ENCODE measurements at regions not wholly inside any gene's neighbourhood (a gene's known extent, or its start where the extent isn't known, plus 50 kb on each side); places are given as distances from the start of the nearest gene placed in this dataset.
"Not testable (repeated sequence)": the region's sequence is repeated elsewhere in the genome, so short reads cannot be mapped to it uniquely, and the experiment has no call there.

GRCh38 chr4:3954540-3955320, 188.5 kb downstream of the ADRA2C start:
- not testable (repeated sequence) for H3K27me3 Mint-ChIP-seq; H3K9me3 Mint-ChIP-seq; H3K36me3 Mint-ChIP-seq (ENCODE audit: low read depth)
- peak overlapping the region; percentile 99 for H3K27ac Mint-ChIP-seq
- peak overlapping the region; percentile 97 for H3K4me3 Mint-ChIP-seq
- H3K4me1 Mint-ChIP-seq (ENCODE audit: low read depth), result peaks cover 16% of the 10 kb centered on the region

GRCh38 chr4:3955321-3956164, 189.4 kb downstream of the ADRA2C start:
- peaks cover 16% of the 10 kb centered on the region for H3K4me1 Mint-ChIP-seq (ENCODE audit: low read depth)
- peak overlapping the region; percentile 99 for H3K27ac Mint-ChIP-seq
- not testable (repeated sequence) for H3K27me3 Mint-ChIP-seq; H3K36me3 Mint-ChIP-seq (ENCODE audit: low read depth); H3K9me3 Mint-ChIP-seq
- peak overlapping the region; percentile 97 for H3K4me3 Mint-ChIP-seq

DNA sequence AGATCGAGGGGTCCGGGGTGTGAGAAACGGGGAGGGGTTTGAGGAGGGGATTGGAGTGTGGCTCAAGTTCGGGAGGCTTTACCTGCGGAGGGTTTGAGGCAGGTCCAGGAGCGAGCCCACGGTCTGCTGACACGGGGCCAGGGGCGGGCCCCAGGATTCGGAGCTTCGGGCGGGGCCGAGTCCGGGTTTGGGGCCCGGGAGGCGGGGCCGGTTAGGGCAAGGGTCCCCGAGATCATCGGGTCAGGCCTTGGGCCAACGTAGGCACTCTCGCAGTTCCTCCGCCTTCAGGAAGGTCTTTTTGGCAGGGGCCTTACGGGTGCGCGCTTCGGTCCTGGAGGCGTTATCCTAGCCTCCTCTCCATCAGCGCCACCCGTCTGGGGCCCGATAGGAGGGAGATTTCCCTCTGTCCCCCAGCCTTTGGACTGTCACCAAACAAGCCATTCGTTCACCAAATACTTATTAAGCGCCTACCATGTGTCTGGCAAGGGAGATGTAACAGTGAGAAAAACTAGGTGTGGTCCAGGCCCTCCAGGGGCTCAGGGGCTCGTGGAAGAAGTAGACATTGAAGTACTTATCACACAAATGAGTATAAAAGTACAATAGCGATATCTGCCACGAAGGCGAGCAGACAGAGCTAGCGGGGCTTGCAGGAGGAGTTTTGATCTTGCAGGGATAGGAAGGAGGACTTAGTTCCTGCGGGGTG, 190.1 kb downstream of the ADRA2C start:
- peak overlapping the region; percentile 99 for H3K27ac Mint-ChIP-seq
- H3K9me3 Mint-ChIP-seq; H3K36me3 Mint-ChIP-seq (ENCODE audit: low read depth); H3K27me3 Mint-ChIP-seq: not testable (repeated sequence)
- H3K4me3 Mint-ChIP-seq, result peak overlapping the region; percentile 97
- peaks cover 16% of the 10 kb centered on the region for H3K4me1 Mint-ChIP-seq (ENCODE audit: low read depth)

DNA sequence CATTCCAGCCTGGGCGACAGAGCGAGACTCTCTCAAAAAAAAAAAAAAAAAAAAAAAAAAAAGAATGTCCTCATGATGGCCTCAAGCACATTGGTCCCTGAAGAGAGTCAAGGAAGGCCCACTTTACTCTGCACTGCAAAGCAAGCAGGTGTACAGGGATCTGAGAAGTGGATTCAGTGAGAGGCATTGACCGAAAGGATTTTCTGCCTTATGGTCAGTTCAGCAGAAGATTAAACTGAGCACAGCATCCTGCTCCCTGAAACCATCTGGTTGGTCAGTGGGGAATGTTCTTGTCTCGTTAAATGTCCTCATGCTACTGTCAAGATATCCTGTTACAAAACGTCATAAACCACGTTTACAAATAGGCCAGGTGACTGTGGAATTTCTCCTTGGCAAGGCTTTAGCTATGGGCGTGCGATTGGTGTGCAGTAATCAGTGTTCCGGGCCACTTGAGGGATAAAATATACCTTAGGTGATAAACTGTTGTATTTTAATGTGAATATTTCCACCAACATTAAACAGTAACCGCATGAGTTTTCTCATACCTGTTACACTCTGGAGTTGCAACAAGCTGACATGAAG, 195.0 kb downstream of the ADRA2C start:
- H3K27me3 Mint-ChIP-seq; H3K27ac Mint-ChIP-seq; H3K4me1 Mint-ChIP-seq (ENCODE audit: low read depth); H3K4me3 Mint-ChIP-seq; H3K9me3 Mint-ChIP-seq; H3K36me3 Mint-ChIP-seq (ENCODE audit: low read depth): not testable (repeated sequence)

GRCh38 chr4:3964572-3965278, 198.5 kb downstream of the ADRA2C start:
- H3K9me3 Mint-ChIP-seq; H3K4me1 Mint-ChIP-seq (ENCODE audit: low read depth); H3K36me3 Mint-ChIP-seq (ENCODE audit: low read depth); H3K4me3 Mint-ChIP-seq; H3K27me3 Mint-ChIP-seq; H3K27ac Mint-ChIP-seq: not testable (repeated sequence)

GRCh38 chr4:3967204-3967603, 201.0 kb downstream of the ADRA2C start:
- H3K4me1 Mint-ChIP-seq (ENCODE audit: low read depth); H3K4me3 Mint-ChIP-seq; H3K9me3 Mint-ChIP-seq; H3K27me3 Mint-ChIP-seq; H3K36me3 Mint-ChIP-seq (ENCODE audit: low read depth): not testable (repeated sequence)
- peak overlapping the region; percentile 31 for H3K27ac Mint-ChIP-seq

DNA sequence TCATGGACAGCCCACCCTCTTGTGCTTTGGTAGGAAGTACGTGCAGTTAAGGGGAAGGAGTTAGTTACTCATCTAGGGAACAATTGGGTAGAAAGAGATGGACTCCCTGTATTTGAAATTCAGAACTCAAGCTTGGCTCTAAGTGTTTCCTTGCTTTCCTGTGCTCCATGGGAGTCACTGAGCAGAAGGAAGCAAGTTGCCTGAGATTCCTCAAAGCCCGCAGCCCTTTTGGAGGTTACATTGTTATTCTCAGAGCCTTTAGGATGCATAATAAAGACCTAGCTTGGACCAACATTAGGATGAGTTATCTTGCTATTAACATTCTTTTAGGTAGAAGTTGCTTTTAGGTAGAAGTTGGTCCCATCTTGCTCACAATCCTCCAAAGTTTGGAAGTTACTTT, 206.4 kb downstream of the ADRA2C start:
- H3K9me3 Mint-ChIP-seq; H3K4me1 Mint-ChIP-seq (ENCODE audit: low read depth); H3K36me3 Mint-ChIP-seq (ENCODE audit: low read depth); H3K27ac Mint-ChIP-seq; H3K4me3 Mint-ChIP-seq: not testable (repeated sequence)
- peaks cover 22% of the 10 kb centered on the region for H3K27me3 Mint-ChIP-seq

GRCh38 chr4:3973581-3974200, 207.5 kb downstream of the ADRA2C start:
- H3K4me3 Mint-ChIP-seq; H3K9me3 Mint-ChIP-seq; H3K27ac Mint-ChIP-seq; H3K36me3 Mint-ChIP-seq (ENCODE audit: low read depth); H3K4me1 Mint-ChIP-seq (ENCODE audit: low read depth): not testable (repeated sequence)
- peaks cover 22% of the 10 kb centered on the region for H3K27me3 Mint-ChIP-seq

DNA sequence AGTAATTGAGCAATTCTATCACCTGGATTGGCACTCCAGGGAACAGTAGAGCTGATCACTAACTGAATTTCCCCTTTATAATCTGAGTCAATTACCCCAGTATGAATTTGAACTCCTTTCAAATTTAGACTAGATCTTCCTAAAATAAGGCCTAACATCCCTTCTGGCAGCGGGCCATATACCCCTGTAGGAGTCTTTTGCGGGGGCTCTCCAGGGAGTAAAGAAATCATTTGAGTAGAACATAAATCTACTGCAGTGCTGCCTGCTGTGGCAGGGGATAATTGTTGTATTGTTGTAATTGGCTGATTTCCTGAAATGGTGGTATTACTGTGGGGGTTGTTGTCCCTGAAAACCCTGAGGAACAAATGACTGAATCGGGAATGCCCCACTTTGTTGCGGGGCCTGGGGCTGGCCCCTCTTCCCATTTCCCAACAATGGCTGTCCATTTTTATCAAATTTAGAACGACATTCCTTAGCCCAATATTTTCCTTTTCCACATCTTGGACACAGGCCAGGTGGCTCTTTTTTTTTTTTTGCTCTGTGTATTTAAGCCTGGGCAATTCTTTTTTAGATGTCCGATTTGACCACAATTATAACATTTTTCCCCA, 217.4 kb downstream of the ADRA2C start:
- not testable (repeated sequence) for H3K4me3 Mint-ChIP-seq; H3K4me1 Mint-ChIP-seq (ENCODE audit: low read depth); H3K9me3 Mint-ChIP-seq; H3K27ac Mint-ChIP-seq; H3K36me3 Mint-ChIP-seq (ENCODE audit: low read depth)
- peaks cover 11% of the 10 kb centered on the region for H3K27me3 Mint-ChIP-seq

DNA sequence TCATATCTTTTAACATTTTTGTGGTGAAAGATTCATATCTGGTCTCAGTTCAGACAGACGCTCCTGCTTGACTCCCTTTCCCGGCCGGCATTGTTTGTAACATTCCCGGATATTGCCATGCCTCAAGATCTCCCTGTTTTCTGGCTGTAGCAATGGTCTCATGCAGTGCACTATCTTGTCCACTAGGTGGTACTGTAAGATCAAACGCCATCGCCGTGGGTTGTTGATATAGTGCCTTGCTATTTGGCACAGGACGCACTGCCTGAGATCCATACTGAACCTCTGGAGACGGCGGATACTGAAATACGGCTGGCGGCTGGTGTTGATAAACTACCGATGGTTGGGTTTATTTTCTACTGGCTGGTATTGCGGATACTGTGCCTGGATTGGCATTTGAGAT, 218.6 kb downstream of the ADRA2C start:
- H3K9me3 Mint-ChIP-seq; H3K4me3 Mint-ChIP-seq; H3K36me3 Mint-ChIP-seq (ENCODE audit: low read depth); H3K27ac Mint-ChIP-seq; H3K4me1 Mint-ChIP-seq (ENCODE audit: low read depth): not testable (repeated sequence)
- peaks cover 13% of the 10 kb centered on the region for H3K27me3 Mint-ChIP-seq

DNA sequence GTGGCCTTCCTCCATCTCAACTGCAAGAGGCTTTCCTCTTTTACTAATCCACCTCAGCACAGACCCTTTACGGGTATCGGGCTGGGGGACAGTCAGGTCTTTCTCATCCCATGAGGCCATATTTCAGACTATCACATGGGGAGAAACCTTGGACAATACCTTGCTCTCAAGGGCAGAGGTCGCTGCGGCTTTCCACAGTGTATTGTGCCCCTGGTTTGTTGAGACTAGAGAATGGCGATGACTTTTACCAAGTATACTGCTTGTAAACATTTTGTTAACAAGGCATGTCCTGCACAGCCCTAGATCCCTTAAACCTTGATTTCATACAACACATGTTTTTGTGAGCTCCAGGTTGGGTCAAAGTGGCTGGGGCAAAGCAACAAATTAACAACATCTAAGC, 220.2 kb downstream of the ADRA2C start:
- H3K4me1 Mint-ChIP-seq (ENCODE audit: low read depth); H3K4me3 Mint-ChIP-seq; H3K9me3 Mint-ChIP-seq; H3K36me3 Mint-ChIP-seq (ENCODE audit: low read depth); H3K27ac Mint-ChIP-seq: not testable (repeated sequence)
- H3K27me3 Mint-ChIP-seq, result peaks cover 18% of the 10 kb centered on the region

- H3K9me3 Mint-ChIP-seq; H3K36me3 Mint-ChIP-seq (ENCODE audit: low read depth); H3K4me3 Mint-ChIP-seq; H3K27ac Mint-ChIP-seq; H3K4me1 Mint-ChIP-seq (ENCODE audit: low read depth): not testable (repeated sequence)
- H3K27me3 Mint-ChIP-seq, result peaks cover 18% of the 10 kb centered on the region
Measured at GRCh38 chr4:3997386-3997785, 229.3 kb downstream of the OTOP1 start.

DNA sequence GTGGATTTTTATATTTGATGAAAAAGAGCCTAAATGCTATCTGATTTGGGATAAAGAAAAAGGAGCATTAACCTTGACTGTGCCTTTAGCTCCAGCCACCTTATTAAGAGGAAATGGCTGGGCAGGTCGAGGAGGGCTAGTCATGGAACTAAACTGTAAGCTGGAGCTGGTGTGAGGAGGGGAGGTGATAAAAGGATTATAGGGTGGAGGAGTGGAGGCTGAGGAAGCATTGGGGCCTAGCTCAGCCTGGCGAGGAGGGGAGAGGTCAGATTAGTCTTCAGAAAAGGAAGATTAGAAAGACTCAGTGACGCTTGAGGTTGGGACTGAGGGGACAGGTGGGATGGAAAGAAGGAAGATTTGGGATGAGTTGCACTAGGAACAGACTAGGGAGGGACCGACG, 222.7 kb downstream of the OTOP1 start:
- not testable (repeated sequence) for H3K4me1 Mint-ChIP-seq (ENCODE audit: low read depth); H3K27me3 Mint-ChIP-seq; H3K9me3 Mint-ChIP-seq; H3K36me3 Mint-ChIP-seq (ENCODE audit: low read depth); H3K4me3 Mint-ChIP-seq; H3K27ac Mint-ChIP-seq

DNA sequence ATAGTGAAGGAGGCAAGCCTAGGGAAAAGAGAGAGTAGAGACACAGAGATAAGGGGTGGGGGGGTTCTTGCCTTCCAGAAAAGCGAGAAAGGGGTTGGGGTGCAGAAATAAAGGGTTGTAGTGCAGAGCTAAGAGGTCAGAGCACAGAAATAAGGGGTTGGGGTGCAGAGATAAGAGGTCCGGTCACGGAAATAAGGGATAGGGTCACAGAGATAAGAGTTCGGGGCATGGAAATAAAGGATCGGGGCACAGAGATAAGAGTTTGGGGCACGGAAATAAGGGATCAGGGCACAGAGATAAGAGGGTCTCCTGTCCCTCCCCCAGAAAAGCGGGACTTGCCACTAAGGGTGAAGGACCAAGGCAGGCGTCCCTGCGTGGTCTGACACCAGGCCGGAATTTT, 222.0 kb downstream of the OTOP1 start:
- H3K9me3 Mint-ChIP-seq; H3K27ac Mint-ChIP-seq; H3K36me3 Mint-ChIP-seq (ENCODE audit: low read depth); H3K4me1 Mint-ChIP-seq (ENCODE audit: low read depth); H3K27me3 Mint-ChIP-seq; H3K4me3 Mint-ChIP-seq: not testable (repeated sequence)

Measured in stimulated activated naive CD8-positive, alpha-beta T cell treated with anti-CD3 and anti-CD28 coated beads, Interleukin-15, Interleukin-2, amounts not matched to agents 100 ng/mL and 50 ng/mL, for 24 hours (primary cell).